ENCODE measurements at regions not wholly inside any gene's neighbourhood (a gene's known extent, or its start where the extent isn't known, plus 50 kb on each side); places are given as distances from the start of the nearest gene placed in this dataset.

- no peaks in the 10 kb centered on the region for H3K4me1 ChIP-seq (replicated peaks in 1 of 2)
Observed at GRCh38 chr21:29449306-29449950, 150.7 kb downstream of the BACH1 start.

GRCh38 chr21:29450058-29450457 lies 151.3 kb downstream of the BACH1 start:
- Histone ChIP-seq H3K4me1 (replicated peaks in 1 of 2) (no peaks in the 10 kb centered on the region), H3K27ac (no peak overlapping the region), H3K36me3 (replicated peaks in 1 of 2) (no peaks in the 10 kb centered on the region), H3K4me3 (no peak overlapping the region), H3K27me3 (no peaks in the 10 kb centered on the region), H3K9me3 (replicated peaks in 1 of 3) (no peaks in the 10 kb centered on the region)
- TF ChIP-seq CTCF (IDR thresholded peaks at IDR 0.05) = no peak
- no peak for TF ChIP-seq POLR2A (IDR thresholded peaks at IDR 0.05)
- WGBS, 4 donors = 87 to 95% (median 87%) methylated on average over 6 of the region's 6 CpGs
- DNase-seq = no peak
- intact Hi-C loops (cut with DNase I) = no loop called here

More at GRCh38 chr21:29449306-29449950, 150.7 kb downstream of the BACH1 start:
- no peak for DNase-seq
- Histone ChIP-seq H3K27me3 (no peaks in the 10 kb centered on the region), H3K4me3 (no peak overlapping the region), H3K9me3 (replicated peaks in 1 of 3) (no peaks in the 10 kb centered on the region), H3K27ac (no peak overlapping the region), H3K36me3 (replicated peaks in 1 of 2) (no peaks in the 10 kb centered on the region)
- intact Hi-C loops (cut with DNase I) = no loop called here
- TF ChIP-seq POLR2A (IDR thresholded peaks at IDR 0.05) (no peak), CTCF (IDR thresholded peaks at IDR 0.05) (no peak)
- 80 to 88% (median 84%) methylated on average over 6 of the region's 6 CpGs for WGBS, 4 donors

GRCh38 chr21:29453511-29453910 lies 154.8 kb downstream of the BACH1 start:
- Histone ChIP-seq H3K4me3 (no peak overlapping the region), H3K9me3 (replicated peaks in 1 of 3) (no peaks in the 10 kb centered on the region), H3K27me3 (no peaks in the 10 kb centered on the region), H3K4me1 (replicated peaks in 1 of 2) (no peaks in the 10 kb centered on the region), H3K36me3 (replicated peaks in 1 of 2) (no peaks in the 10 kb centered on the region), H3K27ac (no peak overlapping the region)
- 83 to 90% (median 88%) methylated on average over 3 of the region's 3 CpGs for WGBS, 4 donors
- intact Hi-C loops (cut with DNase I) = no loop called here
- no peak for DNase-seq
- TF ChIP-seq POLR2A (IDR thresholded peaks at IDR 0.05) (no peak), CTCF (IDR thresholded peaks at IDR 0.05) (no peak)

- no peaks in the 10 kb centered on the region for H3K4me1 ChIP-seq (replicated peaks in 1 of 2)
- no peaks in the 10 kb centered on the region for H3K27me3 ChIP-seq
- intact Hi-C loops (cut with DNase I) = no loop called here
- H3K4me3 ChIP-seq = no peak overlapping the region
- DNase-seq = no peak
- WGBS, 4 donors = 41 to 60% (median 47%) methylated on average over 1 of the region's 1 CpG
- no peaks in the 10 kb centered on the region for H3K36me3 ChIP-seq (replicated peaks in 1 of 2)
- H3K27ac ChIP-seq = no peak overlapping the region
- H3K9me3 ChIP-seq (replicated peaks in 1 of 3) = no peaks in the 10 kb centered on the region
- TF ChIP-seq POLR2A (IDR thresholded peaks at IDR 0.05) (no peak), CTCF (IDR thresholded peaks at IDR 0.05) (no peak)
Observed at GRCh38 chr21:29454179-29454578, 155.5 kb downstream of the BACH1 start.

All from adrenal gland (tissue), 9 donors.